ENCODE measurements at regions not wholly inside any gene's neighbourhood (a gene's known extent, or its start where the extent isn't known, plus 50 kb on each side); places are given as distances from the start of the nearest gene placed in this dataset.

DNA sequence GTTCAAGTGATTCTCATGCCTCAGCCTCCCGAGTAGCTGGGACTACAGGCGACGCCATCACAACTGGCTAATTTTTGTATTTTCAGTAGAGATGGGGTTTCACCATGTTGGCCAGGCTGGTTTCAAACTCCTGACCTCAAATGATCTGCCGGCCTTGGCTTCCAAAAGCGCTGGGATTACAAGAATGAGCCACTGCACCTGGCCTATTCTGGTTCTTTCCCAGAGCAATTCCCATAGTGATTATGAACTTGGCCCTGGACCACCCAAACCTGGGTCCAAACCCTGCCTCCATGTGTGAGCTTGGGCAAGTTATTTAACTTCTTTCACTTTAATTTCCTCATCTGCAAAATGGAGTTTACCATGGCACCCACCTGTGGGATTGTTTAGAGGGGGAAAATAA is 61.5 kb upstream of the HEPHL1 start:
- DNase-seq (ENCODE audit: low read depth in 2 of 3, low spot score in 1 of 3), result no peak

GRCh38 chr11:93963072-93963471 is 58.1 kb upstream of the HEPHL1 start:
- DNase-seq (ENCODE audit: low read depth in 2 of 3, low spot score in 1 of 3), result no peak

DNA sequence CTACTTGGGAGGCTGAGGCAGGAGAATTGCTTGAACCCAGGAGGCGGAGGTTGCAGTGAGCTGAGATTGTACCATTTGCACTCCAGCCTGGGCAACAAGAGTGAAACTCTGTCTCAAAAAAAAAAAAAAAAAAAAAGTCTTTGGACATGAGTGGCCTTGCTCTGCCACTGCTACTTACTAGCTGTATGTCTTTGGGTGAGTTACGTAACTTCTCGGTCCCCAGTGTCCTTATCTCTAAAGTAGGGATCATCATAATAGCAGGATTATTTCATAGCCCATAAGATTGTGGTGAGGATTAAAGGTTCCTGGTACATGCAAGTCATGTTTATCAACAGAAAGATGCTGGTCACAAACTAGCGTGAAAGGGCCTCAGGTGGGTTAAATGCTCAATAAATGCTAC is 53.9 kb upstream of the HEPHL1 start:
- no peak for DNase-seq (ENCODE audit: low read depth in 2 of 3, low spot score in 1 of 3)

DNA sequence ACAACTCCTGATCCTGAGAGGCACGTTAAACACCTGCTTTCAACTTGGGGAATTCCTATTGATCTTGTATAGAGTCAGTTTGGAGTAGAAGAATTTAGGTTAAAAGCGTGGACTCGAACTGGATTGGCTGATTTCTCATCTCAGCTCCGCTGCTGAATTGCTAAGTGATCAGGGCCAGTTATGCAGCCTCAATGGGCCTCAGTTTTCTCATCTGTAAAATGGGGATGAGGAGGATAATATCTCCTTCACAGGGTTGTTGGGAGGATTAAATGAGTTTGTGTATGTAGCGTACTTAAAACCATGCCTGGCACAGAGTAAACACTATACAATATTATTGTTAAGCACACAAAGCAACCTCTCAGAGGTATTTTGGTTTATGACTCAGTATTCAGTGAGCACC is 53.2 kb upstream of the HEPHL1 start:
- no peak for DNase-seq (ENCODE audit: low read depth in 2 of 3, low spot score in 1 of 3)

DNA sequence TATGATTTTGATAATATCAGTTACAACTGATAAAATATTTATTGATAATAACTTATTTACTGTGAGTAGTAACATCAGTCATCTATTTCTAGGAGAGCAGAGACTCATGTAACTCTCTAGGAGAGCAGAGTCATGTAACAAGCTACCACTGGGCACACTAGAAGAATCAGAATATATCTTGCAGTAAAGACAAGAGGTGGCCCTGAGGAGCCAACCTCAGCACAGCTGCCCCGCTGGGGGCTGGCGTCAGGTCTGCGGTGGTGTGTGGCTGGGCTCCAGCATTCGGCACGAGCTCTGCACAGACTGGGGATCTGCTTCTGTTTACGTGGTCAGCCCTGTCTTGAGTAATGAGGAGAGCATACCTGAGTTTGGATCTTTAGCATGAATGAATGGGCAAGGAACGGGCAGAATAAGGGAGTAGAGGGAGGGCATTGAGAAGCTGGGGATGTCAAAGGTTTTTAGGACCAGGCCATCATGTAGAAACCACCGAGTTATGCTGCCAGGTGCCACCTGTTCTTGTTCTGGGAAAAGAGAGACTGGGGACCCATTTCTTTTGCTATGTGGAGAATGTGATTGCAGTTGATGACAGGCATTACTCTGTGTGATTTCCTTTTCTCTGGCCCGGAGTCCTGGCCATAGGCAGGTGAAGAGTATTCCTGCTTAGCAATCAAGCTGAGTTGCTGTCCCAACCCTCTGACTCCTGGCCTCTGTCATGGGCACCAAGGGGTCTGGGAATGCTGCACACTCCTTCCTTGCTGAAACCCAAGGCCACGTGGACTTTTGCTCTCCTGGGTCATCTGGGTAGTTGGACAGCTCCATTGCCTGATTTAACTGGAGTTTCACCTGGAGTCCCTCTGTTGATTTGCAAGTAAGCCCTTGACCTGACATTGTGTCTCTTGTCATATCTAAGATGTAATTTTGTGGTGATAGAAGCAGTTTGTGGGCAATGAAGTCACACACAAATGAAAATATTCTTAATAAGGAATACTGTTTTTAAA is 50.9 kb upstream of the HEPHL1 start:
- no peak for DNase-seq (ENCODE audit: low read depth in 2 of 3, low spot score in 1 of 3)

Measured in stimulated activated CD4-positive, alpha-beta T cell treated with anti-CD3 and anti-CD28 coated beads, Interleukin-12 subunit alpha, Interleukin-12 subunit beta, amount 100 ng/mL, for 48 hours (primary cell).